Renal cortex interstitium (tissue), 11 donors: ENCODE measurements at regions not wholly inside any gene's neighbourhood (a gene's known extent, or its start where the extent isn't known, plus 50 kb on each side); places are given as distances from the start of the nearest gene placed in this dataset.

Source experiments
- DNase-seq, 11 donors: peaks; one replicate each; pipeline ENCODE4 v3.0.0-alpha.2; 2013; ENCODE audit warnings: low read depth in 9 of 11, low spot score in 4 of 11; ENCODE audit errors: extremely low read depth in 1 of 11

GRCh38 chr1:18001725-18002124 is 105.9 kb upstream of the IGSF21 start:
- no peak for DNase-seq

DNA sequence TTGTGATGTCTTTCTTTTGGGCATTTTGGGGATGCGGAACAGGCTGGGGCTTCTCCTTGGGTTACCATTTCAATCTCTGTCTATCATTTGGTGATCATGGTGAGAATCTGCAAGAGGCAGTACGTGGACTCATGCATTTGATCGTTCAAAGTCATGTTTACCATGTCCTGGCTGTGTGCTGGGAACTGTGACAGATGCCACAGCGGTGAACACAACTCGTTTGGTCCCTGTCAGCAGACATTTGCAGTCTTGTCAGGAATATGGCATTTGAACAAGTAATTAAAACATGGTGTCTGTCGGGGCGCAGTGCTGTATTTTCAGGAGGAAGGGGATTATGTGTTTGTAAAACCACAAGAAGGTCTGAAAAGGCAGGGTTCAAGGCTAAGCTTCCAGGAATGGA is 103.3 kb upstream of the IGSF21 start:
- no peak for DNase-seq

DNA sequence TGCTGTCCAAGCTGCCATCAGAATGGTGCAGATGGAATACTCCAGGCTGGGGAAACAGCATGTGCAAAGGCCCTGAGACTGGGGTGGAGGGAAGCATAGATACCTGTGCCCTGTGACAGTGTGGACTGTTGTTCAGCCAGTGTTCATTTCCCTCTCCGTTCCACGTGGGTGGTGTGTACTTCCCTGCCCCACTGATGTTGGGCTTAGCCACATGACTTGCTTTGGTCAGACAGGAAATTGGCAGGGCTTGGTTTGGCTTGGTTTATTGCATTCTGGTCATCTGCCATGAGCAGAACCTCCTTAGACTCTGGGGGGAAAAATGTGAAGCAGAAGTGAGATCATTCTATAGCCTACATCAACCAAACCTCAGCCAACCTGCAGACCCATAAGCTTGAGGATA is 102.4 kb upstream of the IGSF21 start:
- no peak for DNase-seq

DNA sequence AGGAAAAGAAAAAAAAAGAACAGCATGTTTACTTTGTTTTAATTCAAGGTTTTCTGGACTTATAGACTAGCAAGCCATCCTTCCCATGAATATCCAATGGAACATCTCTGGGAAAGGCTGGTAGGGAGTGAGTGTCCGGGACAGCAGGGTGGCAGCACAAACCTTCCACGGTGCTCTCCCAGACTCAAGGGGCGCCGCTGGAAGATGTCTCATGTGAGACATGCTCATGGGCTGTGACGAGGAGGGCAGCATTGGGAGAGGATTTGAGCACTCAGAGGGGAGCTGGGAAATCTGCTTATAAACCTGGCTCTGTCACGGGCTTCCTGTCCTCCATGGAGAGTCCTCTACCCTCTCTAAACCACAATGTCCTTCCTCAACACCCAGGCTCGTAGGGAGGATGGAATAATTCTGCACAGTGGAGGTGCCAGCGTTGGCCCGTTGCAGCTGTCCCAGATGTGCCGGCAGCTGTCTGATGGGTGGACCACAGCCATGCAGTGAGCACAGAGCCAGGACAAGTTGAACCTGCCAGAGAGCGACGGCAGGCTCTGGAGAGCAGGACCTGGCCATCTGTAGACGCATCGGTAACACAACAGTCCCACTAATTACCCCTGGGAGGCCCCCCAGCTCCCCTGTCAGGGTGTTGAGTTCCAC is 100.1 kb upstream of the IGSF21 start:
- no peak for DNase-seq

DNA sequence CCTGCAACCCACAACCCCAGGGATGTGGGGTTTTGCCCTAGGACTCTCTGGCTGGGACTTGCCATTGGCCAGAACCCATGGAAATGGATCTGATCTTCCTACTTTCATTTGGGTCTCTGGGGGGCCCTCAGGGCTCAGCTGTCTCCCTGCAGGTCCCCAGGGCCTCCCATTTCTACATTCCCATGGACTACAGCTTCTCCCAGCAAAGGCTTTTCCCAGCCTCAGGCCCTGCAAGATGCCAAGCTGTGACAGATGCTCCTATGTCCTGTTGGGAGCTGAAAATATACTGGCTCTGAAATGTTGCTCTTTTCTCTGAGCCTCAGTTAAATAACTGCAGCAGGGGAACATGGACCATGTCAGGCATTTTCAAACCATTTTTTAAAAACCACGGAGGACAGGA is 99.5 kb upstream of the IGSF21 start:
- no peak for DNase-seq

DNA sequence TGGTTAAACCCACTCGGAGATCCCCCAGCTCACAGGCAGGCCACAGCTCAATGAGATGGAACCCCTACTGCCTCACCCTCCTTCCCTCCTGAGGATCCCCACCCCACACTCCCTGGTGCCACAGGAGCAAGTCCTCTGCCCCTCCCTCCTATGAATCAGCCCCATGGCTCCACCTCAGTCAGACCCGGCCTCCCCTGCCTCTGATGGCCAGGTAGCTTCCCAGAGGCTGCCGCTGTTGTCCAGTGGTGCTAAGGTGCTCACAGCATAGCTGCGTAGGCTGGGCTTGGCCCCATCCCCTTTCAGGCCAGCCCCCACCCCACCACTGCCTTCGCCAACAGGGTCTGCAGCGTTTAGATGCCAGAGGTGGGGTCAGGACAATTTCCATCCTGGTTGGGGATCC is 98.5 kb upstream of the IGSF21 start:
- DNase-seq = no peak

- DNase-seq = no peak
Measured at GRCh38 chr1:18009478-18009961, 98.1 kb upstream of the IGSF21 start.

- DNase-seq = no peak
Measured at GRCh38 chr1:18010408-18010807, 97.2 kb upstream of the IGSF21 start.

DNA sequence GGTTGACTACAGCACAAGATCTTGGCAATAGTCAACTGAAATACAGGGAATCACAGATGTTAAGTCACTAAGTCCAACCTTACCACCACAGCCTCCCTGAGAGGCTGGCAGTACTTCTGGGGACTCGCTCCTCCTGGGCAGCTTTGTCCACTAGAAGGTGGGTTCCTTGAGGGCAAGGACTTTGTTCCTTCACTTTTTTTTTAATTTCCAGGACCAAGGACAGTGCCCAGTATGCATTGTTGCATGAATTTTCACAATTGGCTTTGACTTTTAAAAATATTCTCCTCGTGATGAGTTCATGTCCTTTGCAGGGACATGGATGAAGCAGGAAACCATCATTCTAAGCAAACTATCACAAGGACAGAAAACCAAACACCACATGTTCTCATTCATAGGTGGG is 96.7 kb upstream of the IGSF21 start:
- DNase-seq = peak in 4 of 11 donors; percentile 3 to 25 (median 18)

- DNase-seq = no peak
Measured at GRCh38 chr1:18011703-18012102, 95.9 kb upstream of the IGSF21 start.

DNA sequence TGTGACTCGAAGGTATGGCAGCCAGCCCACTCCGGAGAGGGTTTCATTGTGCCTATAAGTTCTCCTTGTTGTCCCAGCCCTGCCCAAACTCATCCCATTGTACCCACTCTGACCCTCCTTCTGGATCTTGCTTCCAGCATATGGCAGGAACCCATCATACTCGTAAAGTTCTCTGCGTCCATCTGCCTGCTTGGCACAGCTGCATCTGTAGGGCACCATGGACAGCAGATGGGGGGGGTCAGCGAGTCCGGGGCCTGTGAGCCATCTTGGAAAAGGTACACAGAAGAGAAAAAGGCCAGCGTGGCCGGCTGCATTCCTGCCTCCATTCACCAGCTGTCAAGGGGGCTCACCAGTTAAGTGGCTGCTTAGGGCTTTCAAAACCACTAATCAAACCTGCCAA is 94.9 kb upstream of the IGSF21 start:
- no peak for DNase-seq

DNA sequence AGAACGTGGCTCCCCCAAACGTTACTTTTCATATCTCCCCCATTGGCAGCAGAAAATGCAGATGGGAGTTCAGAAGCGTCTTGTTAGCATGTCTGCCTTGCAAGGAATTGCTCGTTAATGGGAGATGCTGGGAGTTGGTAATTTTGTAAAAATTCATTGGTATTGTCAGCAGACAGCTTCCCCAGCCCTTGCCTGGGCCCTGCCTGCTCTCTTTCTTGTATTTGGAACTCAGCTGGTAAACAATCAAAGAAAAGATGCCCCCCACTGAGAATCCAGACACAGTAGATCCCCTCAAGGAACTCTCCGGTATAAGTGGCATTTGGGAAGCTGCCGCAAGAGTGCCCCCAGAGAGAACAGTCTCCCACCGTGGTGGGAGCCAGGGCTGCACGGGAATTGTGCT is 94.4 kb upstream of the IGSF21 start:
- no peak for DNase-seq

- no peak for DNase-seq
Measured at GRCh38 chr1:18015719-18016118, 91.9 kb upstream of the IGSF21 start.

GRCh38 chr1:18018366-18018765 is 89.2 kb upstream of the IGSF21 start:
- DNase-seq = no peak

DNA sequence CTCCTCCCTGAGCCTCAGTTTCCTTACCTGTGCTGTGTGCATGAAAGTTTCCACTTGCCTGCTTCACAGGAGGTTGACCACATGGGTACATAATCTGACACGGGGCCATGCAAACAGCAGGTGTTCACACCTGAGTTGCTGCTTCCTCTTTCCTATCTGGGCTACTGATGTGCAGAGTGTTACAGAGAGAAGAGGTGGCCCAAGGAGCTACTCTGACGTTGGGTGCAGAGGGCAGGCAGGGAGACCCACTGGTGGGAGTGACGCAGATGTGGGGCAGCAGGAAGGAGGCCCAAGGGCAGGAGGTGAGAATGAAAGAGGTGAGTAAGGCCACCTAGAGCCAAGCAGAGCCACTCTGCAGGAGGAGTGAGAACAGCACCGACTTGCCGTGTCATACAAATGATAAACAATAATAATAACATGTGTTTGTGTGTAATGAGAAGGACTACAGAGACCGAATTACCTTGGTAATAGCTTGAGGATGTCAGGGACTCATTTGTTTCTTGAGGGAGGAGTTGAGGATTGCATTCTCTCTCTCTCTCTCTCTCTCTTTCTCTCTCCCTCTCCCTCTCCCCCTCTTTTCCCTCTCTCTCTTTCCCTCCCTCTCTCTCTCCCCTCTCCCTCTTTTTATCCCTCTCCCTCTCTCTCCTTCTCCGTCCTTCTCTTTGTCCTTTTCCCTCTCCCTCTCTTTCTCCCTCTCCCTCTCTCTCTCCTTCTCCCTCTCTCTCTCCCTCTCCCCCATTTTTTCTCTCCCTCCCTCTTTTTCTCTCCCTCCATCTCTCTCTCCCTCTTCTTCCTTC is 87.4 kb upstream of the IGSF21 start:
- DNase-seq = no peak

GRCh38 chr1:18021242-18021641 is 86.4 kb upstream of the IGSF21 start:
- no peak for DNase-seq

GRCh38 chr1:18032172-18032859 is 75.3 kb upstream of the IGSF21 start:
- peak in 3 of 11 donors; percentile 12 to 31 (median 15) for DNase-seq

DNA sequence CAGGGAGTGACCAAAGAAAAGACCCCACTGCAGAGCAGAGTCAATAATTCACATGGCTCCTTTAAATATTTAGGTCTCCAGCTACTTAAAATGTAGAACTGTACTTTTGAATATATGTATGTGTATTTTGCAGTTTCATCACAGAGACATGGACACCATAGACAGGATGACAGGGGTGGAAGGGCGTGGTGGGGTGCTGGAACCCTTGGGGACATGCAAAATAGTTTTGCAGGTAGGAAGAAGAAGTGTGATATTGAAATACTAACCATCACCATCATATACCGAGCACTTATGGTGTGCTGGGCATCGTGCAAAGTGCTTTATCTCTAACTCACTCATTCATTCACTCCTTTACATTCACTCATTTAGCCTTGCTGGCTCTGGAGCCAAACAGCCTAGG is 72.5 kb upstream of the IGSF21 start:
- DNase-seq = no peak

DNA sequence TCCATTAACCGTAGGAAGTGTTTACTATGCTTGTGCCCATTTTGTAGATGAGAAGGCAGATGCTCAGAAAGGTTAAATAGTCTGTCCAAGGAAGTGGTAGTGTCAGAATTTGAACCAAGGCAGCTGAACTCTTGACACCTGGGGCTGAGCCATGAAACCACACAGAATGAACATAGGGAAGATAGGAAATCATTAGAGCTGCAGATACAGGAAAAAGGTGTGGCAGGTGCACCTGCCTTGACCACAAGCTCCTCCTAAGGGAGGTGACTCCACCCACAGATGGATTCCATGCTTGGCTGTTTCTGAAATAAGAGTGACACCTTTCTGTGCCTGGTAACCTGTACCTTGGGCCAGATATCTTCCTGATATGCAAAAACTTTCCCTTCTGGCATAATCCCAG is 69.9 kb upstream of the IGSF21 start:
- DNase-seq = no peak

GRCh38 chr1:18038051-18038450 is 69.5 kb upstream of the IGSF21 start:
- no peak for DNase-seq
